Endothelial cell (in vitro differentiated cells): ENCODE measurements at regions not wholly inside any gene's neighbourhood (a gene's known extent, or its start where the extent isn't known, plus 50 kb on each side); places are given as distances from the start of the nearest gene placed in this dataset.

Experiments
- DNase-seq: peaks from one replicate; pipeline ENCODE4 v3.0.0; 2021; ENCODE audit warnings: low spot score
- H3K27ac Mint-ChIP-seq: one replicate; pipeline ENCODE4 v1.8.0; 2021; ENCODE audit warnings: mixed read lengths, inconsistent platforms; ENCODE audit not compliant: unreplicated experiment
- H3K27me3 Mint-ChIP-seq: one replicate; pipeline ENCODE4 v1.8.0; 2021; ENCODE audit warnings: mild to moderate bottlenecking, moderate library complexity, mixed read lengths, inconsistent platforms; ENCODE audit not compliant: unreplicated experiment
- H3K36me3 Mint-ChIP-seq: one replicate; pipeline ENCODE4 v1.8.0; 2021; ENCODE audit warnings: mild to moderate bottlenecking, low read depth, mixed read lengths, inconsistent platforms; ENCODE audit not compliant: unreplicated experiment
- H3K4me1 Mint-ChIP-seq: one replicate; pipeline ENCODE4 v1.8.0; 2021; ENCODE audit warnings: mild to moderate bottlenecking, mixed read lengths, inconsistent platforms; ENCODE audit not compliant: unreplicated experiment
- H3K4me3 Mint-ChIP-seq: one replicate; pipeline ENCODE4 v1.8.0; 2021; ENCODE audit warnings: mild to moderate bottlenecking, mixed read lengths, inconsistent platforms; ENCODE audit not compliant: unreplicated experiment
- H3K9me3 Mint-ChIP-seq: one replicate; pipeline ENCODE4 v1.8.0; 2021; ENCODE audit warnings: mixed read lengths, inconsistent platforms; ENCODE audit not compliant: unreplicated experiment
- TF ChIP-seq, protein P1 (sequence below): fragments of 200-600 bp; sonication (generic); IDR thresholded peaks from one replicate; pipeline ENCODE4 v1.5.0; 2021; ENCODE audit warnings: antibody characterized with exemption; ENCODE audit not compliant: unreplicated experiment

- H3K27ac Mint-ChIP-seq, result no peak overlapping the region
- no peaks in the 10 kb centered on the region for H3K4me1 Mint-ChIP-seq
- TF ChIP-seq, protein P1, sequence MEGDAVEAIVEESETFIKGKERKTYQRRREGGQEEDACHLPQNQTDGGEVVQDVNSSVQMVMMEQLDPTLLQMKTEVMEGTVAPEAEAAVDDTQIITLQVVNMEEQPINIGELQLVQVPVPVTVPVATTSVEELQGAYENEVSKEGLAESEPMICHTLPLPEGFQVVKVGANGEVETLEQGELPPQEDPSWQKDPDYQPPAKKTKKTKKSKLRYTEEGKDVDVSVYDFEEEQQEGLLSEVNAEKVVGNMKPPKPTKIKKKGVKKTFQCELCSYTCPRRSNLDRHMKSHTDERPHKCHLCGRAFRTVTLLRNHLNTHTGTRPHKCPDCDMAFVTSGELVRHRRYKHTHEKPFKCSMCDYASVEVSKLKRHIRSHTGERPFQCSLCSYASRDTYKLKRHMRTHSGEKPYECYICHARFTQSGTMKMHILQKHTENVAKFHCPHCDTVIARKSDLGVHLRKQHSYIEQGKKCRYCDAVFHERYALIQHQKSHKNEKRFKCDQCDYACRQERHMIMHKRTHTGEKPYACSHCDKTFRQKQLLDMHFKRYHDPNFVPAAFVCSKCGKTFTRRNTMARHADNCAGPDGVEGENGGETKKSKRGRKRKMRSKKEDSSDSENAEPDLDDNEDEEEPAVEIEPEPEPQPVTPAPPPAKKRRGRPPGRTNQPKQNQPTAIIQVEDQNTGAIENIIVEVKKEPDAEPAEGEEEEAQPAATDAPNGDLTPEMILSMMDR, result no peak
- no peaks in the 10 kb centered on the region for H3K27me3 Mint-ChIP-seq
- DNase-seq, result no peak
- no peaks in the 10 kb centered on the region for H3K36me3 Mint-ChIP-seq
- no peak overlapping the region for H3K4me3 Mint-ChIP-seq
- no peaks in the 10 kb centered on the region for H3K9me3 Mint-ChIP-seq
Observed at GRCh38 chr4:189126040-189126439, 814.6 kb upstream of the FRG1 start.

- no peaks in the 10 kb centered on the region for H3K27me3 Mint-ChIP-seq
- H3K36me3 Mint-ChIP-seq, result no peaks in the 10 kb centered on the region
- no peaks in the 10 kb centered on the region for H3K9me3 Mint-ChIP-seq
- TF ChIP-seq, protein P1, result no peak
- no peak overlapping the region for H3K4me3 Mint-ChIP-seq
- no peak overlapping the region for H3K27ac Mint-ChIP-seq
- DNase-seq, result no peak
- H3K4me1 Mint-ChIP-seq, result no peaks in the 10 kb centered on the region
Observed at GRCh38 chr4:189128341-189128740, 812.3 kb upstream of the FRG1 start.

DNA sequence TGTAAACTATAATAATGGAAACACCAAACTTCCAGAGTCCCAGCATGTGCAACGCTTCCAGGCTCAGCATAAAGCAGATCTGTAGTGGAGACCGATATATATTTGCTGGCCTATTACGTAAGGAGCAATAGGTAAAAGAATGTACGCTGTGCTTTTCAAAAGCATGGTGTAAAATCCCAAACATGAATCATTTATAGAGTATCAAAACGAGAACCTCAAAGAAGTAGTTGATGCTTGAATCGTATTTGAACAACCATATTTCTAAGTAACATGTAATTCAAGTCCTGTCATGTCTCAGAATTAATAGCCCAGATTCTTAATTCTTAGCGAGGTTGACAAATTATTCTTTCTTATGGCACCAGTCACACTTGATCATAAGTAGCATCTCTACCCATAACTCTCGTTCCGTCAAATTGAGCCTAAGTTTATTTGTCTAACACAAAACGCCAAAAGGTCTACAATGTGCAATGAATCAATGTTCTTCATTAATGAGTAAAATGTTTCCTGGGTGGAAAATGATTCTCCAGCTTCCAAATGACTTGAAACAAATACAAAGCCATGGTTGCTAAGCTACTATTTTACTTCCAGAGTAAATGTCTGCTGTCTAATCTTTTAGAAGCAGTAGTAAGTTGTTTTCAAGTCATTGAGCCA is 811.5 kb upstream of the FRG1 start:
- Mint-ChIP-seq H3K27me3 (no peaks in the 10 kb centered on the region), H3K4me1 (no peaks in the 10 kb centered on the region), H3K4me3 (no peak overlapping the region), H3K9me3 (no peaks in the 10 kb centered on the region), H3K36me3 (no peaks in the 10 kb centered on the region), H3K27ac (no peak overlapping the region)
- TF ChIP-seq, protein P1, result no peak
- no peak for DNase-seq

DNA sequence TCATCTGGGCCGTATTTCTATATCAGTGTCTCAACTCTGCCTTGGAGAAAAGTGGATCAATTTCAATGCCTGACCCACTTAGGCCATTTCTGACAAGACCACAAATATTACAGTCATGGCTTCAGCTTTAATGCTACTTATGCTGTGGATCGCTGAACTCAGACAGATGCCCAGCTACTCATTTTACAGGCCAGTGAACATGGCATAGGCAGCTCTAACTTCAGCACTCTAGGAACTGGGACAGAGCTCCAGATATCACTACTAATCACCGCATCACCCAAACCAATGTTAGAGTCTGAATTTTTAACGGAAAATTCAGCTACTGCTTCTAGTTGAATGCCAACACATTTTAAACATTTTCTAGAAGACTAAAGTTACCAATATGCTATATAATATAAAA is 809.6 kb upstream of the FRG1 start:
- no peaks in the 10 kb centered on the region for H3K4me1 Mint-ChIP-seq

GRCh38 chr4:189136462-189136861 is 804.2 kb upstream of the FRG1 start:
- Mint-ChIP-seq H3K4me1 (no peaks in the 10 kb centered on the region), H3K27ac (no peak overlapping the region), H3K4me3 (no peak overlapping the region), H3K9me3 (no peaks in the 10 kb centered on the region), H3K27me3 (no peaks in the 10 kb centered on the region), H3K36me3 (no peaks in the 10 kb centered on the region)
- TF ChIP-seq, protein P1, result no peak
- DNase-seq, result no peak

More for the DNA sequence above, 809.6 kb upstream of the FRG1 start:
- no peak for DNase-seq
- Mint-ChIP-seq H3K36me3 (no peaks in the 10 kb centered on the region), H3K27me3 (no peaks in the 10 kb centered on the region), H3K9me3 (no peaks in the 10 kb centered on the region), H3K27ac (no peak overlapping the region), H3K4me3 (no peak overlapping the region)
- TF ChIP-seq, protein P1, result no peak
